ENCODE measurements at regions not wholly inside any gene's neighbourhood (a gene's known extent, or its start where the extent isn't known, plus 50 kb on each side); places are given as distances from the start of the nearest gene placed in this dataset.

- no peaks in the 10 kb centered on the region for H3K79me1 ChIP-seq (ENCODE audit: low read depth, low read length)
- no peak overlapping the region for H3K4me3 ChIP-seq (ENCODE audit: extremely low read depth in 1 of 4, insufficient read depth in 2 of 4, low read depth in 3 of 4, low read length in 4 of 4)
- H3K36me3 ChIP-seq (ENCODE audit: control insufficient read depth in 2 of 4, insufficient read depth in 4 of 4, low read length in 3 of 4): no peaks in the 10 kb centered on the region
- H4K91ac ChIP-seq (replicated peaks; ENCODE audit: insufficient read length, low read length): no peak overlapping the region
- peaks cover 2% of the 10 kb centered on the region; the same call in 1 of the 2 replicates for H3K23me2 ChIP-seq (ENCODE audit: low read depth, low read length)
- TF ChIP-seq SRF (IDR thresholded peaks at IDR 0.05; ENCODE audit: low read depth, low read length): no peak
- no peak for TF ChIP-seq ATF3 (IDR thresholded peaks at IDR 0.05; ENCODE audit: insufficient read depth, low read depth, low read length)
- no peak for TF ChIP-seq CHD2 (IDR thresholded peaks at IDR 0.05; ENCODE audit: low read length)
- no peak for TF ChIP-seq SAP30 (IDR thresholded peaks at IDR 0.05; ENCODE audit: insufficient read depth, insufficient replicate concordance, low read length)
- no peak for TF ChIP-seq GABPA (IDR thresholded peaks at IDR 0.05; ENCODE audit: borderline replicate concordance, insufficient read depth, low read length)
- H4K8ac ChIP-seq (ENCODE audit: extremely low read depth, insufficient read depth, low read length): no peak overlapping the region
- H3K23ac ChIP-seq (ENCODE audit: insufficient read length): no peak overlapping the region
- H4K5ac ChIP-seq (ENCODE audit: insufficient read length, low read depth, low read length): no peak overlapping the region
- peaks cover 2 to 5% of the 10 kb centered on the region in 2 experiments; a peak in 1 of 4 replicates for H3K9me3 ChIP-seq (ENCODE audit: insufficient read depth in 2 of 2, low read depth in 1 of 2, low read length in 1 of 2)
- H3K27ac ChIP-seq (ENCODE audit: low read depth, low read length): no peak overlapping the region
- no peak overlapping the region for H2BK20ac ChIP-seq (ENCODE audit: low read length)
- H3K14ac ChIP-seq (ENCODE audit: insufficient read length): no peak overlapping the region
- no peak overlapping the region for H2AK5ac ChIP-seq (ENCODE audit: low read depth, low read length)
- WGBS, 2 experiments (ENCODE audit: extremely low coverage in 1 of 2, insufficient coverage in 1 of 2, insufficient read length in 1 of 2, insufficient replicate concordance in 2 of 2, low coverage in 1 of 2, low lambda C conversion rate in 2 of 2, missing lambda C conversion rate in 1 of 2): 83% methylated on average over 4 of the region's 4 CpGs; no CpG with 5 or more reads in 1 of the 2 experiments
- no peak overlapping the region for H3K4ac ChIP-seq (replicated peaks; ENCODE audit: insufficient read length, low read depth, low read length)
- no peak overlapping the region for H3K56ac ChIP-seq (replicated peaks; ENCODE audit: insufficient read length, low read depth, low read length)
- DNase-seq (ENCODE audit: low read depth in 1 of 2, low spot score in 2 of 2) (no peak), FAIRE-seq (no peak)
- H2AFZ ChIP-seq (ENCODE audit: low read length): peak overlapping the region; percentile 35; the same call in 1 of the 2 replicates
- no peak overlapping the region for H2BK15ac ChIP-seq (ENCODE audit: low read length)
- no peaks in the 10 kb centered on the region; a peak in 1 of 4 replicates for H3K79me2 ChIP-seq (ENCODE audit: control insufficient read depth in 1 of 2, insufficient read depth in 2 of 2, low read length in 2 of 2)
- H3K4me1 ChIP-seq (replicated peaks in 1 of 4; ENCODE audit: control insufficient read depth in 3 of 4, insufficient read depth in 4 of 4, low read length in 3 of 4): peaks cover 2 to 7% (median 4%) of the 10 kb centered on the region in 4 experiments; a peak in 4 of 7 replicates
- no peak overlapping the region for H2BK120ac ChIP-seq (replicated peaks; ENCODE audit: low read depth, low read length)
- ChIA-PET POLR2A (ENCODE audit: partially characterized antibody) (no interaction called here), CTCF (ENCODE audit: partially characterized antibody) (no interaction called here)
- H3K9ac ChIP-seq (replicated peaks in 1 of 4; ENCODE audit: extremely low read depth in 1 of 4, low read depth in 3 of 4, low read length in 3 of 4): no peak overlapping the region
- no peak overlapping the region for H3K18ac ChIP-seq (ENCODE audit: extremely low read depth, low read length)
- H4K20me1 ChIP-seq (replicated peaks in 1 of 2; ENCODE audit: control insufficient read depth in 1 of 2, insufficient read depth in 2 of 2, low read length in 2 of 2): no peaks in the 10 kb centered on the region
- no peak overlapping the region for H3K4me2 ChIP-seq (ENCODE audit: insufficient read depth in 1 of 2, low read depth in 2 of 2, low read length in 2 of 2)
- no peak overlapping the region for H2BK12ac ChIP-seq (ENCODE audit: low read depth, low read length)
- H3K27me3 ChIP-seq (replicated peaks in 1 of 4; ENCODE audit: control insufficient read depth in 3 of 4, extremely low read depth in 1 of 4, insufficient read depth in 3 of 4, low read length in 3 of 4): no peaks in the 10 kb centered on the region
- no peak overlapping the region for H2BK5ac ChIP-seq (ENCODE audit: low read depth, low read length)
Observed at GRCh38 chr10:117927871-117928270, 118.9 kb downstream of the RAB11FIP2 start.

All from H1 (cell line).